ENCODE measurements at regions not wholly inside any gene's neighbourhood (a gene's known extent, or its start where the extent isn't known, plus 50 kb on each side); places are given as distances from the start of the nearest gene placed in this dataset.
"Not testable (repeated sequence)": the region's sequence is repeated elsewhere in the genome, so short reads cannot be mapped to it uniquely, and the experiment has no call there.

DNA sequence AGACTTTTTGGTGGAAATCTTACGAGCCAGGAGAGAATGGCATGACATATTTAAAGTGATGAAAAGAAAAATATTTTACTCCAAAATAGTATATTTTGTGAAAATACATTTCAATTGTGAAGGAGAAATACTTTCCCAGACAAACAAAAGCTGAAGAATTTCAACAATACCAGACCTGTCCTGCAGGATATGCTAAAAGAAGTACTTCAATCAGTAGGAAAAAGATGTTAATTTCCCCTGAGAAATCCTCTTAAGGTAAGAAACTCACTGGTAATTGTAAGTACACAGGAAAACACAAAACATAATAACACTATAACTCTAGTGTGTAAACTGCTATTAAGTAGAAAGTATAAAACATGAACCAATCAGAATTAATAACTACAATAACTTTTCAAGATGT lies 341.8 kb upstream of the GJE1 start:
- no peak for ATAC-seq
- DNase-seq (ENCODE audit: low spot score), result no peak

DNA sequence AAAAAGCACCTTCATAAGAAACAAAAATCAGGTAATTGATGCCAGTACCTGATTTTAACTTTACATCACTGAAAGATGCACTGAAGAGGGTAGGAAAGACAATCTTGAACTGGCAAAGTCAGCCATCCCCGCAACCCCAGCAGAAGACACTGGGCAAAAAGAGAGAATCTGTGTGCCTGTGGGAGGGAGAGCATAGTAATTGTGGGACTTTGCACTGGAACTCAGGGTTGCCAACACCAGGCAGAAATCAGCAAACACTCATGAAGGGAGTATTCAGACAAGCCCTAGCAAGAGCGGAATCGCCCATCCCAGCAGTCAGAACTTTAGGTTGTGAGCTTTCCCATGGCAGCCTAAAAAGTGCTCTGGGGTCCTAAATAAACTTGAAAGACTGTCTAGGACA lies 344.6 kb upstream of the GJE1 start:
- DNase-seq (ENCODE audit: low spot score) (peak; percentile 55), ATAC-seq (peak; percentile 95)

DNA sequence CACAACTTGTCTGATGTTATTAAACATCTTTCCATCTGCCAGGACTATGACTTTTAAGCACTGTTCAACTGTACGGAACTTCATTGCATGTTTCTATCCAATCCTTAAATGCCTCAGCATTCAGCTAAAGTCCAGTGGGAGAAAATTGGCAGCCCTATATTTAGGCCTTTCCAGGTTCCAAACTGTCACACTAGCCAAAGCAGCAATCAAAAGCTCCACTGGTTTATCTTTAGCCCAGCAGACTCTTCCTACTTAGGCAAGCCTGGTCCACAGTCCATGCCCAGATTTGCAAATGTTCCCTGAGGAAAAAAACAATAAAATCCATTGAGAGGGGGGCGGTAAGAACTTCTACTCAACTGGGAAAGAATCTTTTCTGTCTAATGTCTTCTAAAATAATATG lies 349.1 kb upstream of the GJE1 start:
- ATAC-seq (peak; percentile 94), DNase-seq (ENCODE audit: low spot score) (peak; percentile 61)

DNA sequence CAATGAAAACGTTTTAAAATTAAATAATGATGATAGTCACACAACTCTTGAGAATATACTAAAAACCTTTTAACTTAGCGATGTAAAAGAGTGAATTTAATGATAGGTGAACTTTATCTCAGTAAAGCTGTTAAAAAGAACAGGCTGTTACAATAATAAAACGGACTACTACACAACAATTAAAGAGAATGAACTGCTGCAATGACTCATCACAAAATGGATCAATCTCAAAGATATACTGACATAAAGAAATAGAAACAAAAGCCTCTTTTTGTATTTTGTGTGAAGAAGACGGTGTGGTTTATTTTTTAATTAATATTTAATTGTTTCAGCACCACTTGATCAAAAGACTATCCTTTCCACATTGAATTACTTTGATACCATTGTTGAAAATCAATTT lies 352.4 kb upstream of the GJE1 start:
- no peak for ATAC-seq

DNA sequence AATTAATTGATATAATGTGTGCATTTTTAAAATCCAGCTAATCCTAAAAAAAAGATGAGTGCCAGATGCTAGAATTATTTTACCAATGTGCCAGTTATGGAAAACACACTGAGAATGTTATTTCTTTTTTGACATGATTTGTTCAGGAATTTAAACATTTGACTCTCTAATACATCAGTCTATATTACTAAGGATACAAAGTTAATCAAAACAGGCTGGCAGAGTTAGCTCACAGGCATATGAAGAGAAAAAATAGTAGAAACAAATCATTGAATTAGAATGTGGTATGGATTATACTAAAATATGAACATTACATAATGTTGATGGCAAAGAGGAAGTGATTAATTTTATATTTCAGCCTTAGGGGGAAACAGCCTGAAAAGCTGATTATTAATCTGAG lies 368.3 kb upstream of the GJE1 start:
- ATAC-seq, result no peak

More for the DNA sequence above, 352.4 kb upstream of the GJE1 start:
- no peak for DNase-seq (ENCODE audit: low spot score)

DNA sequence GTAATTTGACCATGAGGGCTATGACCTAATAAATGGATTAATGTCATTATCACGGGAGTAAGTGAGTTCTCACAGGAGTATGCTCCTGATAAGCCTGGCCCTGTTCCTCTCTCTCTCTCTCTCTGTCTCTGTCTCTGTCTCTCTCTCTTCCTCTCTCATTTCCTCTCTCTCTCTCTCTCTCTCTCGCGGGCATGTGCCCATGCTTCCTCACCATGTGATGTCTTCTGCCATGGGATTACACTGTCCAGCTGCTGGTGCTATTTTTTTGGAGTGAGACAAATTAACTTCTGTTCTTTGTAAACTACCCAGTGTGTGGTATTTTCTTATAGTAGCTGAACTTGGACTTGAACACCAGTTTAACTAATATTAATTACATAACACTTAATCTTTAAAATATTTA lies 374.3 kb upstream of the GJE1 start:
- ATAC-seq, result no peak
- no peak for DNase-seq (ENCODE audit: low spot score)

More for the DNA sequence above, 368.3 kb upstream of the GJE1 start:
- no peak for DNase-seq (ENCODE audit: low spot score)

DNA sequence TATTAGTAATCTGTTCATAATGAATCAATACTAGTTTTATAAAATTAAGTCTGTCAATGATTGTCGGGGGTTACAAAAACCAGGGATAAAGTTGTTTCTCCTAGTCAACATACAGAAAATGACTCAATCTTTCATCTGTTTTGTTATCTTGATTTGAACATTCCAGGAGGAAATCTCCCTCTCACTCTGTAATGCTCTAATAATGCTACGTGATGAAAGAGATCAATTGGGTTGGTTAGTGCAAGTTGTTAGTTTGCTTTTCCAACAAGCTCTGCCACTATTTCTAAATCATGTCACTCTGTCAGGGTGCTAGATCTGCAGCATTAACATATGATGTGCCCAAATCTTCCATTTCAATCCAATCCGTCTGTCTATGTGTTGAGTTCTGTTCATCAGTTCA lies 379.5 kb upstream of the GJE1 start:
- ATAC-seq (no peak), DNase-seq (ENCODE audit: low spot score) (no peak)

DNA sequence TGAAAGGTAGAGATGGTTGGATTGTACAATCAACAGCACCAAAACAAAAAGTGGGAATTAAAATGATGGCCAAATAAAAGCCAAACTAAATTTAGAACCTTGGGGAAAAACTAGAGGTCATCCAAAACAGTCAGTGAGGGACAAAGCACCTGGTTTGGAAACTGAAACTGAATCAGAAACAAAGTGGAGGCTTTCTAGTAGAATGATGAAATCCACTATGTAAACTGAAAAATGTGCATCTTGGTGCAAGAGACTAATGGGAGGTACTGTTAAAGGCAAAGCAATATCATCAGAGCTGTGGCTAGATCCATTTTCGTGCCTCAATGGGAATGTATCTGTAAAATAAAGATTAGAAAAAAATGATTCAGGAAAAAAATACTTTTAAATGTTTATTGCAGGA lies 380.0 kb upstream of the GJE1 start:
- ATAC-seq, result peak; percentile 92

DNA sequence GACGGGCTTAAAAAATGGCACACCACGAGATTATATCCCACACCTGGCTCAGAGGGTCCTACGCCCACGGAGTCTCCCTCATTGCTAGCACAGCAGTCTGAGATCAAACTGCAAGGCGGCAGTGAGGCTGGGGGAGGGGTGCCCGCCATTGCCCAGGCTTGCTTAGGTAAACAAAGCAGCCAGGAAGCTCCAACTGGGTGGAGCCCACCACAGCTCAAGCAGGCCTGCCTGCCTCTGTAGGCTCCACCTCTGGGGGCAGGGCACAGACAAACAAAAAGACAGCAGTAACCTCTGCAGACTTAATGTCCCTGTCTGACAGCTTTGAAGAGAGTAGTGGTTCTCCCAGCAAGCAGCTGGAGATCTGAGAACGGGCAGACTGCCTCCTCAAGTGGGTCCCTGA lies 386.4 kb upstream of the GJE1 start:
- DNase-seq (ENCODE audit: low spot score); ATAC-seq: not testable (repeated sequence)

More for the DNA sequence above, 380.0 kb upstream of the GJE1 start:
- DNase-seq (ENCODE audit: low spot score), result no peak

DNA sequence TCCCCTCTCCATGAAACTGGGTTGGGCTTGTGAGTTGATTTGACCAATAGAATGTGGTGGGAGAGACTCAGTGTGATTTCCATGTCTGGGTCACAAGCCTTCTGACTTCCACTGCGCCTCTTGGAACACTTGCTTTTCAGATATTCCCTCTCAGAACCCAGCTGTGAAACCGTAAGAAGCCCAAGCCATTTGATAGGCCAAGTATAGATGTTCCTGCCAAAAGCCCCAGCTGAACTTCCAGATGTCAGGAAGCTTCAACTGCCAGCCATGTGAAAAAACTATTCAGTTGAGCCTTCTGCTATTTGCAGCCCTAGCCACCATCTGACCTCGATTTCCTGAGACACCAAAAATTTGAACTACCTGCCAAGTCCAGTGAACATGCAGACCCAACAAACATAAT lies 387.8 kb upstream of the GJE1 start:
- DNase-seq (ENCODE audit: low spot score), result no peak
- no peak for ATAC-seq

DNA sequence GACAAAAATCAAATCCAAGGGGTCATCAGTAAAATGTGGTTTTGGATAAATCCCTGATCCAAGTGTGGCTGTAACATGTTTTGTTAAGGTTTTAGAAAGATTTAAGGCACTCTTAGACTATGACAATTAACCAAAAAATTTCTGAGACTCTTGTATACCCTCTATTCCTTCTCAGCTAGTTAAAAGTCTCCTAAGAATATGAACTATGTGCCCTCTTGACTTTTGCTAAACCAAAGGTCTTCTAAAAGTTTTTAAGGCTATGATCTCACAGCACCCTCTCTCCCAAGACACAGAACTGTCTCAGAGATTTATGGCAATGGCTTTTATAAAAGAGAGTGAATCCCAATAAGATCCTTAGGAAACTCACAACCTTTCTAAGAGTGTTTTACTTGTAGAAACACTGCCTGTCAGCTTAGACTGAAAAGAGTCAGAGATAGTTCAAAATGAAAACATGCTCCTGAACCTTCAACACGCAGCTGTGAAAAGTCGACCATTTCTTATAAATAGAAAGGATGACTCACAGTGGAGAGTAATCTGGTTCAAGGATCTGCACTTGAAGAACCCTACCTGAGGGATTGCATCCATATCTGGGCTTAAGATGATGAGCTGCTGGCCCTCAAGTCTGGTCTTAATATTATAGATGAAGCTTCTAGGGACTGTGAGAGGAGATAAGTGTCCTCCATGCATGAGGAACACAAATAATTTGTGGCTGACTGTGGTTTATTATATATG lies 388.4 kb upstream of the GJE1 start:
- ATAC-seq (no peak), DNase-seq (ENCODE audit: low spot score) (no peak)

DNA sequence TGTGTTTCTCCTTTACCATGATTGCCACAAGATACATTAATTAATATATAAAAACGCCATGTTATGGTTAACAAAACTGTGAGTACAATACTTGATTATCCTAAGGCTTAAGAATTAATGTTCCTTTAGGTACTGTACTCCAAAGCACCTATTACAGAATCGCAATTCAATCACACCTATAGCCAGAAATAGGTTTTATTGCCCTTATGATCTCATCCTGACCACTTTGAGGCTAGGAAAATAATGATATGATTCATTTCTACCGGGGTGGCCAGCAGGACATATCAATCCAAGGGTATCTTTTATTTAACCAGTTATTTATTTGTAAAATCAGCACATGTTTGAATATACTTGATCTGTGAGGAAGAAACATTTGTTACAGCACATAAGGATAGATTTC lies 396.6 kb upstream of the GJE1 start:
- no peak for ATAC-seq

DNA sequence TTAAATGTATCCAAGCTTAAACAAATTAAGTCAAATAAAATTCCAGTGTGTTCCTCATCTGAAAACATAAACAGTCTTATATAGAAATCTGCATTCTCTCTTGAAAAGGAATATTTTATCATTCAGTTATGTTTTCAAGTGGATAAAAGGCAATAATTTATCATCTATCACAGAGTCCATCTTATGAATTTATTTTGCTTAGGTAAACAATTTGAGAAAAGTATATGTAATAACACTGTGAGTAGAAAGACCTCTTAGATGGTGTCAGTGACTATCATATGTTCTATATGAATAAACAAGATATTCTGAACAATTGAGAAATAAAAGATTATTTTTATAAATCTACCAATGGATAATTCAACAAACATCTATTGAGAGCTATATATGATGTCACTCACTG lies 397.6 kb upstream of the GJE1 start:
- DNase-seq (ENCODE audit: low spot score) (no peak), ATAC-seq (no peak)

More for the DNA sequence above, 396.6 kb upstream of the GJE1 start:
- no peak for DNase-seq (ENCODE audit: low spot score)

DNA sequence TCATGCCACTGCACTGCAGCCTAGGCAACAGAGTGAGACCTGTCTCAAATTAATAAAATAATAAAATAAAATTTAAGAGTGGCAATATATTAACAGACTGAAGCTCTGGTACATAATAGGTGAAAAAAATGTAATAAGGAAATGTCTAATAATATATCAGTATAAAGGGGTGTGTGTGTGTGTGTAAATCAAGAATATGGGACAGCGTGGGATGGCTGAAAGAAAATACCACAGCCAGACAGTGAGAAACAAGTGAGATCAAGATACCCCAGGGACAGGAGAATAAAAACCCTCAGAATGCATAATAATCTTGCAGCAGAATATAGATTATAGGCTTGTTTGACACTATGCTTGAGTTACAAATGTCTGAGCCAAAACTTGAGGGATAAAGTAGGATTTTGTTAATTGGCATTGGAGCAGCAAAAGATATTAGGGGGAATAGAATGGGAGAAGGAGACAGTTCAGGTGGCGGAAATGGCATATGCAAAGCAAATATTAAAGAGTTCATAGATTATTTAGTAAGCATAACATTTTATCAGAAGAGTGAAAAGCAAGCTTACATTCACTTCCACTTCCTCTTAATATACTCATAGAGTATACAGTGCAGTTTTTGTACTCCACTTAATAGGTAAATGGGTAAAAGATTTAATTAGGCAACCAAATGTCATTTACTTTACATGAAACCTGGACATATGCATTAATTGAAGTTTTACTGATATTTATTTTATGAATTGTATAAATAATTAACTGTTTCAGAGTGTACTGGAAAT lies 398.5 kb upstream of the GJE1 start:
- ATAC-seq (no peak), DNase-seq (ENCODE audit: low spot score) (no peak)

DNA sequence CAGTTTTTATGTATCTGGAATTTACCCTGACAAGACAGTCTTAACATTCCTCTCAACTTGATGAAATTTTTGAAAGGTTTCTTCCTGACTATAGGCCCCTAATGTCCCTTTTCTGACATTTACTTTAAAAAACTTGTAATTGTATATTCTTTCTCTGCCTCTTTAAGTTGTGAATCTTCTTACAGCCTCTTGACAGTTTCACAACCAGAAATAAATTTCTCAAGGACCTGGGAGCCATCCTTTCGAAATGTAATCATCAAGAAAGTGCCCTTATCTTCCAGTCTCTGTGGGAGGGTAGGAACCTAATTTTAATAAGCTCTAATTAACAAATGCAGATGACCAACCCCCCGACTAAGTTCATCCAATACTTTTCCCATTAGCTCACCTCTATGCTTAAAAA lies 403.6 kb upstream of the GJE1 start:
- ATAC-seq (no peak), DNase-seq (ENCODE audit: low spot score) (no peak)

DNA sequence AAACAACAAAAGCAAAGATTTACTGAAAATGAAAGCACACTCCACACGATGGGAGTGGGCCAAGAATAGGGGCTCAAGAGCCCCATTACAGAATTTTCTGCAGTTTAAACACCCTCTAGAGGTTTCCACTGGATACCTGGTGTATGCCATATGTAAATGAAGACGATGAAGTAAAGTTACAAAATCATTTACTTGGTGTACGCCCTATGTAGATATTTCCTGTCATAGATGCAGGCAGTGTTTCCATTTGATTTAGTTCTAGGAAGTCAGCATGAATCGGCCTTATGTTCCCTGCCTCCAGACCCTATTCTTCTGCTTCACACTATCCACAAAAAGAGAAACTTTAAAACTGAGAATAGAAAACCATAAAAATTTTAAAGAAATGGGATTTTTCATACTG lies 404.4 kb upstream of the GJE1 start:
- ATAC-seq (no peak), DNase-seq (ENCODE audit: low spot score) (no peak)

DNA sequence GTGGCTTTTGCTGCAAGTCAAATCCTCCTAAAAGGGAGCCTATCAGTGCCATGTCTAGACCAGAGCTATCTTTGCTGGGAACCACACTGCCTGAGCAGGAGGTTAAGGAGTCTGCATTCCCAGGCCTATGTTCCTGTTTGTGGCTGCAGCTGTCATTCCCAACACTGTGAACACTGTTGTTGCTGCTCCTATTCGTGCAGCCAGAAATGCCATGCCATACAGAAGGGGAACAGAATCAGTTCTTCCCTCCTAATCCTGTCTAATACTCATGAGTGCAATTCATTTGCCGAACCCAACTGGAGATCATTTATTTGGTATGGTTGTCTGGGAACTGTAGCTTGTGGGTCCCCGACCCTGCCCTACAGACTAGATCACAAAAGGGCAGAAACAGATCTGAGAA lies 406.5 kb upstream of the GJE1 start:
- ATAC-seq (no peak), DNase-seq (ENCODE audit: low spot score) (no peak)

DNA sequence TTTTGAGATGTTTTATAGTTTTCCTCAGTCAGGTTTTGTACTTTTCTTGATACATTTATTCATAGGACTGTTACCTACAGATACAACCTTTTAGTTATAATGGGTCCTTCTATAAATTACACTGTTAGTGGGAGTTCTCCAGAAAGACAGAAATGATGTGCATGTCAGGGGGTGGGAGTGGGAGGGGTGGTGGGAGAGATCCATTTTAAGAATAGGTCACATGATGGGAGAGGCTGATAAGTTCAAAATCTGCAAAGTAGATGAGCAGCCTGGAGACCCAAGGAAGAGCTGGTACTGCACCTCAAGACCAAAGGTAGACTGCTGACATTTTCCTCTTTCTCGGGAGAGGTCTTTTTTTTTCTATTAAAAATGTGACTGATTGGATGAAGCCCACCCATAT lies 408.0 kb upstream of the GJE1 start:
- DNase-seq (ENCODE audit: low spot score) (no peak), ATAC-seq (no peak)

DNA sequence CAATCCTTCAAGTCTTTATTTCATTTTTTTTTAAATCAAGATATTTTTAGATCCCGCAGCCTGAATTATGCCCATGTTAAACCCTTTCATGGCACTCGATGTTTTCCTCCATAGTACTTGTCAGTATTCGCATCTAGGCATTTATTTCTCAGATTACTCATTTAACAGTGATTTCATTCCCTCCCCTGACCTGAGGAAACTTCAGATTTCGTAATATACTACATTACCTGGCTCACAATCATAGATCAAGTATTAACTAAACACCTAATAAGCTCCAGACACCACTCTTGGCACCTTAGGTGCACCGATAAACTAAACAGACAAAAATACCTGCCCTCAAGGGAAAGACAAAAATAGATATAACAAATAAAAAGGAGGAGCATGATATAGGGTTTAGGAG lies 413.2 kb upstream of the GJE1 start:
- DNase-seq (ENCODE audit: low spot score), result no peak
- ATAC-seq, result no peak

DNA sequence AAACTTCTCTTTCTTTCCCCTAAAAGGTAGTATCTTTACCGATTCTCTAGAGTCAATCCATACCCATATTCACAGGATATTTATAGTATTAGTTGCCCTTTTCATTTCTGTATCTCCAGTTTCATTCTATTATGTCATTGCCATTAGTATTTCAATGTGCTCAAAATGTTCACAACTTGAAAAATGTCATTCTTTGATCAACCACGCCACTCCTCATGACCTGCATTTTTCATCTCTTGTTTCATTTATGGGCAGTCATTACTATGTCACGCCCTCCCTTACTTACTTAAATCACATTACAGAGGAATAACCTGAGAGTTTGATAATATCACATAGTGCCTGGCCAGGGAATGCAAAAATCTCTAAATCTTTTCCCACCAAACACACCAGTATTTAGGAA lies 427.3 kb upstream of the GJE1 start:
- ATAC-seq (no peak), DNase-seq (ENCODE audit: low spot score) (no peak)

DNA sequence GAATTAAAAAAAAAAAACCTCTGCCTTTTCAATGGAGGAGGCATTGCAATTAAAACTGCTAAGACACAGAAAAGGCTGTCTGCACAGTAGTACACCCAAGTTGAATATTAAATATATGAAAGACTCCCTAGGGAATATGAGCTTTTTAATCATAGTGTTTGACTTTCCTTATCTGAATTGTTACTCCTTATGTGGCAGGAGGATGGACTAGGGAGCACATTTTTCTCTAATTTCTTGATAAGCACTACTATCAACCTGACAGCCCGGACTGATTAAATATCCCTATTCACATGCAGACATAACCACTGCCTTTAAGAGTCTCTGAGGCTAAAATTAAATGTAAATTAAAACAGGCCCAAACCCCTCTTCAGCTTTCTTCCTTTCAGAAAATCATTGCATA lies 428.6 kb upstream of the GJE1 start:
- no peak for ATAC-seq
- no peak for DNase-seq (ENCODE audit: low spot score)

DNA sequence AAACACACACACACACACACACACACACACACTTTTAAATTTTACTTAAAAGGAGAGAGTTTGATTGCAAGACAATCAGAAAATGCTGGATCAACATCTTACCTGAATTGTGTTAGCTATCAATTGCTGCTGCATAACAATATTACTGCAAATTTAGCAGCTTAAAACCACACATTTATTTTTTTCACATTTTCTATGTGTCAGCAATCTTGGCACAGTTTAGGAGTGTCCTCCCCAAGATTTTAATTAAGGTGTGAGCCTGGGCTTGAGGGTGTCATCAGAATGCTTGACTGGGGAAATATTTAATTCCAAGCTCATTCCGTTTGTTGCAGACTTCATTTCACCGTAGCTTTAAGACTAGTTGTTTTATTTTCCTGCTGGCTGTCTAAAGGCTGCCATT lies 431.0 kb upstream of the GJE1 start:
- DNase-seq (ENCODE audit: low spot score), result no peak
- no peak for ATAC-seq

DNA sequence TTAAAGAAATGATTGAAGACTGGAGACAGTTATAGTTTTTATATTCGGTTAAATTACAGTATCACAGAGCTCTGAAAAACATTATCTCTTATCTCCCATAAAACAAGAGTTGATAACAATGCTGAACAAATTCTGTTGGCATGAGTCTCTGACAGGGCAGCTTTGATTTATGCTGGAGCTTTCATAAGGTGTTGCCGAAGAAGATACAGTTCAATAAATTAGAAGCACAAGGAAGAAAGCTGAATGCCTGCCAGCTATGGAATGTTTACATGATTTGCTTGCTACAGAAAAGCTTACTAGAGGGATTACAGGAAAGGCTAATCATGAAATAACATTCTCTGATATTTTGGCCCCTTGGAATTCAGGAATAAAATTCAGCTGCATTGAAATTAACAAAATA lies 431.9 kb upstream of the GJE1 start:
- ATAC-seq, result no peak
- DNase-seq (ENCODE audit: low spot score), result no peak

Data from left lobe of liver (tissue), 2 donors.